ENCODE measurements at regions not wholly inside any gene's neighbourhood (a gene's known extent, or its start where the extent isn't known, plus 50 kb on each side); places are given as distances from the start of the nearest gene placed in this dataset.

DNA sequence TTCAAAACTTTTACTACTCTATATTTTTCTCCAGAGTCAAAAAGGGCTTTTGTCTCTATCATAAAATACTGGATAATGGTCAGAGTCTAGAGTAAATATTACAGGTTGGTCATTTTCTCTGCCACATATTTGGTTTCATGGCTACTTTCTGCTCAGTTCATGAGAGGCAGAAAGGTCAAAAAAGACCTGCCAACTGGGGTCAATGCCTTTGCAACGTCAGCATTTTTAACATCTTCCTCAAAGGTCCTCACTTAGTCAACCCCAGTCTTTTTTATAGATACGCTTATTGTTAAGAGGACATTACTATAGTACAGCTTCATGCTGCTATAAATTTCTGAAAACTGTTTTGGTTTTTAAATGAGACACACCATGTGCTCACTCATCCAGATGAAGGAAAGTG, 312.1 kb upstream of the ARHGEF26 start:
- no peak for DNase-seq
- Mint-ChIP-seq H3K27ac (no peak overlapping the region), H3K4me1 (no peaks in the 10 kb centered on the region), H3K4me3 (no peak overlapping the region), H3K9me3 (peaks cover 0 to 3% (median 0%) of the 10 kb centered on the region in 7 donors), H3K27me3 (ENCODE audit: low read depth in 3 of 3) (peaks cover 0 to 2% (median 0%) of the 10 kb centered on the region in 3 donors), H3K36me3 (no peaks in the 10 kb centered on the region)
- intact Hi-C loops (cut with micrococcal nuclease) = no loop called here
- Histone ChIP-seq H3K27ac (ENCODE audit: low read depth in 1 of 2, low read length in 2 of 2) (no peak overlapping the region), H4K20me1 (ENCODE audit: insufficient read depth, low read length) (no peaks in the 10 kb centered on the region), H3K9me3 (replicated peaks in 1 of 2; ENCODE audit: control insufficient read depth in 1 of 2, insufficient read depth in 1 of 2, low read length in 2 of 2) (no peaks in the 10 kb centered on the region), H3K9ac (ENCODE audit: insufficient read depth, low read length, poor library complexity, severe bottlenecking) (no peak overlapping the region), H3K36me3 (replicated peaks in 1 of 2; ENCODE audit: control insufficient read depth in 1 of 2, insufficient read depth in 2 of 2, low read length in 2 of 2) (no peaks in the 10 kb centered on the region), H3K4me1 (ENCODE audit: control insufficient read depth in 1 of 2, insufficient read depth in 2 of 2, low read length in 2 of 2) (no peaks in the 10 kb centered on the region), H3K4me3 (replicated peaks in 1 of 3; ENCODE audit: low read depth in 2 of 3, low read length in 3 of 3) (no peak overlapping the region), H3K27me3 (ENCODE audit: control insufficient read depth in 2 of 2, insufficient read depth in 2 of 2, low read length in 2 of 2) (no peaks in the 10 kb centered on the region), H3K4me2 (replicated peaks; ENCODE audit: extremely low read depth, low read length, poor library complexity, severe bottlenecking) (no peak overlapping the region), H3K79me2 (ENCODE audit: insufficient read depth, low read length) (no peaks in the 10 kb centered on the region), H2AFZ (ENCODE audit: insufficient read depth, low read depth, low read length, poor library complexity, severe bottlenecking) (no peak overlapping the region)
- TF ChIP-seq, protein P1, sequence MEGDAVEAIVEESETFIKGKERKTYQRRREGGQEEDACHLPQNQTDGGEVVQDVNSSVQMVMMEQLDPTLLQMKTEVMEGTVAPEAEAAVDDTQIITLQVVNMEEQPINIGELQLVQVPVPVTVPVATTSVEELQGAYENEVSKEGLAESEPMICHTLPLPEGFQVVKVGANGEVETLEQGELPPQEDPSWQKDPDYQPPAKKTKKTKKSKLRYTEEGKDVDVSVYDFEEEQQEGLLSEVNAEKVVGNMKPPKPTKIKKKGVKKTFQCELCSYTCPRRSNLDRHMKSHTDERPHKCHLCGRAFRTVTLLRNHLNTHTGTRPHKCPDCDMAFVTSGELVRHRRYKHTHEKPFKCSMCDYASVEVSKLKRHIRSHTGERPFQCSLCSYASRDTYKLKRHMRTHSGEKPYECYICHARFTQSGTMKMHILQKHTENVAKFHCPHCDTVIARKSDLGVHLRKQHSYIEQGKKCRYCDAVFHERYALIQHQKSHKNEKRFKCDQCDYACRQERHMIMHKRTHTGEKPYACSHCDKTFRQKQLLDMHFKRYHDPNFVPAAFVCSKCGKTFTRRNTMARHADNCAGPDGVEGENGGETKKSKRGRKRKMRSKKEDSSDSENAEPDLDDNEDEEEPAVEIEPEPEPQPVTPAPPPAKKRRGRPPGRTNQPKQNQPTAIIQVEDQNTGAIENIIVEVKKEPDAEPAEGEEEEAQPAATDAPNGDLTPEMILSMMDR (IDR thresholded peaks at IDR 0.05) = no peak
- WGBS (ENCODE audit: insufficient coverage) = no CpG with 5 or more reads among the region's 2 CpGs

- Mint-ChIP-seq H3K9me3 (peaks cover 0 to 5% (median 2%) of the 10 kb centered on the region in 7 donors), H3K27me3 (ENCODE audit: low read depth in 3 of 3) (no peaks in the 10 kb centered on the region), H3K4me1 (no peaks in the 10 kb centered on the region), H3K36me3 (no peaks in the 10 kb centered on the region), H3K4me3 (no peak overlapping the region), H3K27ac (no peak overlapping the region)
- no peak overlapping the region for H3K27ac ChIP-seq (ENCODE audit: low read depth in 1 of 2, low read length in 2 of 2)
- peaks cover 5 to 10% of the 10 kb centered on the region in 2 donors for H3K4me1 ChIP-seq (ENCODE audit: control insufficient read depth in 1 of 2, insufficient read depth in 2 of 2, low read length in 2 of 2)
- no peaks in the 10 kb centered on the region for H3K36me3 ChIP-seq (replicated peaks in 1 of 2; ENCODE audit: control insufficient read depth in 1 of 2, insufficient read depth in 2 of 2, low read length in 2 of 2)
- H3K4me2 ChIP-seq (replicated peaks; ENCODE audit: extremely low read depth, low read length, poor library complexity, severe bottlenecking) = no peak overlapping the region
- no peaks in the 10 kb centered on the region for H3K79me2 ChIP-seq (ENCODE audit: insufficient read depth, low read length)
- H3K4me3 ChIP-seq (replicated peaks in 1 of 3; ENCODE audit: low read depth in 2 of 3, low read length in 3 of 3) = no peak overlapping the region
- no peak overlapping the region for H2AFZ ChIP-seq (ENCODE audit: insufficient read depth, low read depth, low read length, poor library complexity, severe bottlenecking)
- no peak for DNase-seq
- intact Hi-C loops (cut with micrococcal nuclease) = no loop called here
- no peaks in the 10 kb centered on the region for H3K27me3 ChIP-seq (ENCODE audit: control insufficient read depth in 2 of 2, insufficient read depth in 2 of 2, low read length in 2 of 2)
- H3K9ac ChIP-seq (ENCODE audit: insufficient read depth, low read length, poor library complexity, severe bottlenecking) = no peak overlapping the region
- no peaks in the 10 kb centered on the region for H4K20me1 ChIP-seq (ENCODE audit: insufficient read depth, low read length)
- no peaks in the 10 kb centered on the region for H3K9me3 ChIP-seq (replicated peaks in 1 of 2; ENCODE audit: control insufficient read depth in 1 of 2, insufficient read depth in 1 of 2, low read length in 2 of 2)
- TF ChIP-seq, protein P1 (IDR thresholded peaks at IDR 0.05) = no peak
Observed at GRCh38 chr3:153818338-153818737, 302.9 kb upstream of the ARHGEF26 start.

Data from CD14-positive monocyte (primary cell).